Erythroblast (primary cell): ENCODE measurements at regions not wholly inside any gene's neighbourhood (a gene's known extent, or its start where the extent isn't known, plus 50 kb on each side); places are given as distances from the start of the nearest gene placed in this dataset.

Experiments
- GATA1 ChIP-seq: IDR thresholded peaks from 2 replicates; pipeline ENCODE4 v1.6.1; 2011; ENCODE audit warnings: low read depth, mild to moderate bottlenecking, control low read depth, low read length, moderate library complexity
- POLR2A ChIP-seq: IDR thresholded peaks from 2 replicates; pipeline ENCODE4 v1.6.1; 2011; ENCODE audit warnings: mild to moderate bottlenecking, low read length

DNA sequence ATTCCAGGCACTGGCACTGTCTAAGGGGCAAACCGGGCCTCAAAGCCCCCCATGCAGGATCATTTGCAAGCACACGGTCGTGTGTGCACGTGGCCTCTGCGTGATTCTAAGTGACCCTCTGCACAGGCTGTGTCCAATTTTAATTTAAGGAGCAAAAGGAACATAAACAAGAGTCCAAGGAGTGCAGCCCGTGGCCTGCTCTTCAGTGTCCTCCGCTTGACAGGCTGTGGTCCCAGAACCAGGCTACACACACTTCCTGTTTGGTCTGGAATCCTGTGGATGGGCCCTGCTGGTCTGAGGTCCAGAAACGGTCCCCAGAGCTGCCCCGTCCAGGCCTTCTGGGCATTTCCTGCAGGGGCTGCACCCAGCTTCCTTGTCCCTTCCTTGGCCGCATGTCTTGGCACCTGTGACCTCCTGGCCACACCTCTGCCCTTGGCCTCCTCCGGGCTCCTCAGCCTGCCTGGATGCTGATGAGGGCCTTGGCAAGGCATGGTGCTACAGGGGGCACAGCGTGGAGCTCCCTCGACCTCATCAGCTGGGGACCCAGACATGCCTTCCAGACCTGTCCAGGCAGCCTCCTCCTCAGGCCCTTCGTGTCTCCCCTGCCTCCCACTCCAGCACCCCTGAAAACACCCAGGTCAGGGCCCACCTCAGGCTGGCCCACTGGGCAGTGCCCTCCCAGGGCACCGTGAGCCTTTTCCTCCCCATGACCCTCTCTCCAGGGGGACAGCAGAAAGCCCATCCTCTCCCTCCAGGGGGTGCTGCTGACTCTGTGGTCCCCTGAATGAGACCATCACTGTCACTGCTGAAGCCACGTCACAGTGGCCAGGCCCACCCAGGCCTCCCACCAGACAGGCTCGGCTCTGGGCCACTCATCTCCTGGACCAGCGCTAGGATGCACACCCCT, 136.4 kb upstream of the GPC1 start:
- TF ChIP-seq POLR2A: no peak
- TF ChIP-seq GATA1: no peak
